H9 (cell line): ENCODE measurements at regions not wholly inside any gene's neighbourhood (a gene's known extent, or its start where the extent isn't known, plus 50 kb on each side); places are given as distances from the start of the nearest gene placed in this dataset.

Experiments used
- DNase-seq: peaks from one replicate; pipeline ENCODE4 v3.0.0-alpha.2; 2017
- H2AFZ ChIP-seq: one replicate; pipeline ENCODE4 v1.6.1; 2013; ENCODE audit warnings: mild to moderate bottlenecking, low read length, control low read depth, moderate library complexity
- H2AK5ac ChIP-seq: 2 replicates; pipeline ENCODE4 v1.6.1; 2013; ENCODE audit warnings: low read length, control low read depth, mixed read lengths; ENCODE audit not compliant: insufficient read length
- H2BK120ac ChIP-seq: one replicate; pipeline ENCODE4 v1.6.1; 2013; ENCODE audit warnings: low read depth, mild to moderate bottlenecking, low read length, control low read depth, inconsistent platforms; ENCODE audit not compliant: poor library complexity, severe bottlenecking
- H2BK12ac ChIP-seq: 2 replicates; pipeline ENCODE4 v1.6.1; 2013; ENCODE audit warnings: low read length, control low read depth, mixed read lengths, low read depth; ENCODE audit not compliant: insufficient read length
- H2BK15ac ChIP-seq: 2 replicates; pipeline ENCODE4 v1.6.1; 2013; ENCODE audit warnings: low read depth, low read length, control low read depth
- H2BK20ac ChIP-seq: one replicate; pipeline ENCODE4 v1.6.1; 2013; ENCODE audit warnings: low read depth, mild to moderate bottlenecking, low read length, control low read depth, inconsistent platforms; ENCODE audit not compliant: poor library complexity, severe bottlenecking
- H2BK5ac ChIP-seq: 2 replicates; pipeline ENCODE4 v1.6.1; 2013; ENCODE audit warnings: low read length, control low read depth, mixed read lengths; ENCODE audit not compliant: insufficient read length
- H3K14ac ChIP-seq: 2 replicates; pipeline ENCODE4 v1.6.1; 2013; ENCODE audit warnings: low read length, control low read depth; ENCODE audit not compliant: insufficient read depth
- H3K18ac ChIP-seq: 2 replicates; pipeline ENCODE4 v1.6.1; 2013; ENCODE audit warnings: low read depth, mild to moderate bottlenecking, mixed read lengths, low read length, control low read depth; ENCODE audit not compliant: insufficient read length
- H3K23ac ChIP-seq: 2 replicates; pipeline ENCODE4 v1.6.1; 2013; ENCODE audit warnings: low read length, control low read depth, mixed read lengths, low read depth; ENCODE audit not compliant: insufficient read length
- H3K23me2 ChIP-seq: 2 replicates; pipeline ENCODE4 v1.6.1; 2013; ENCODE audit warnings: low read depth, mild to moderate bottlenecking, mixed read lengths, low read length, control low read depth; ENCODE audit not compliant: insufficient read length, poor library complexity, severe bottlenecking
- H3K27ac ChIP-seq: 2 replicates; pipeline ENCODE4 v1.5.1; 2013; ENCODE audit warnings: low read length, control low read depth, mixed read lengths, low read depth; ENCODE audit not compliant: insufficient read length
- H3K27me3 ChIP-seq: 2 replicates; pipeline ENCODE4 v1.6.1; 2013; ENCODE audit warnings: low read length, control low read depth, inconsistent platforms; ENCODE audit not compliant: insufficient read depth
- H3K4ac ChIP-seq: 2 replicates; pipeline ENCODE4 v1.6.1; 2013; ENCODE audit warnings: low read depth, mild to moderate bottlenecking, control low read depth, inconsistent platforms, low read length, moderate library complexity
- H3K4me1 ChIP-seq: 2 replicates; pipeline ENCODE4 v1.6.1; 2013; ENCODE audit warnings: low read length, control low read depth, inconsistent platforms; ENCODE audit not compliant: insufficient read depth
- H3K4me2 ChIP-seq: 2 replicates; pipeline ENCODE4 v1.6.1; 2013; ENCODE audit warnings: low read length, control low read depth, mixed read lengths; ENCODE audit not compliant: insufficient read length, insufficient read depth
- H3K56ac ChIP-seq: 2 replicates; pipeline ENCODE4 v1.6.1; 2013; ENCODE audit warnings: low read depth, mild to moderate bottlenecking, mixed read lengths, low read length, control low read depth; ENCODE audit not compliant: insufficient read length
- H3K79me1 ChIP-seq: 2 replicates; pipeline ENCODE4 v1.6.1; 2013; ENCODE audit warnings: low read depth, mild to moderate bottlenecking, moderate library complexity, low read length, control low read depth, inconsistent platforms; ENCODE audit not compliant: insufficient read depth, poor library complexity, severe bottlenecking
- H3K79me2 ChIP-seq: 2 replicates; pipeline ENCODE4 v1.6.1; 2013; ENCODE audit warnings: low read length, control low read depth, inconsistent platforms; ENCODE audit not compliant: insufficient read depth
- H3K9ac ChIP-seq: 2 replicates; pipeline ENCODE4 v1.6.1; 2013; ENCODE audit warnings: low read length, control low read depth, mixed read lengths; ENCODE audit not compliant: insufficient read length; ENCODE audit errors: extremely low read depth
- H3K9me3 ChIP-seq: one replicate; pipeline ENCODE4 v1.6.1; 2013; ENCODE audit warnings: low read depth, low read length, inconsistent platforms; ENCODE audit not compliant: control insufficient read depth
- H3T11ph ChIP-seq: one replicate; pipeline ENCODE4 v1.6.1; 2013; ENCODE audit warnings: mild to moderate bottlenecking, low read length, control low read depth, inconsistent platforms
- H4K20me1 ChIP-seq: one replicate; pipeline ENCODE4 v1.6.1; 2013; ENCODE audit not compliant: control insufficient read depth, insufficient read length, insufficient read depth
- H4K5ac ChIP-seq: 2 replicates; pipeline ENCODE4 v1.6.1; 2013; ENCODE audit warnings: low read depth, mild to moderate bottlenecking, mixed read lengths, low read length, control low read depth; ENCODE audit not compliant: insufficient read length
- H4K8ac ChIP-seq: replicated peaks from 2 replicates; pipeline ENCODE4 v1.6.1; 2013; ENCODE audit warnings: low read length, control low read depth, mixed read lengths, low read depth; ENCODE audit not compliant: insufficient read length
- H4K91ac ChIP-seq: 2 replicates; pipeline ENCODE4 v1.6.1; 2013; ENCODE audit warnings: low read depth, mild to moderate bottlenecking, moderate library complexity, mixed read lengths, low read length, control low read depth; ENCODE audit not compliant: insufficient read length
- H3K27ac Mint-ChIP-seq, 3 experiments: 2 replicates in 2 of 3; 3 replicates in 1 of 3; pipeline ENCODE4 v1.8.0; 2020 to 2021; ENCODE audit warnings: mixed read lengths in 3 of 3, mild to moderate bottlenecking in 1 of 3, moderate library complexity in 1 of 3
- H3K27me3 Mint-ChIP-seq: 2 replicates; pipeline ENCODE4 v1.8.0; 2021; ENCODE audit warnings: low read depth, mild to moderate bottlenecking, moderate library complexity, mixed read lengths
- H3K36me3 Mint-ChIP-seq, 3 experiments: 2 replicates in 2 of 3; 3 replicates in 1 of 3; pipeline ENCODE4 v1.8.0; 2020 to 2021; ENCODE audit warnings: low read depth in 3 of 3, mixed read lengths in 3 of 3; ENCODE audit not compliant: insufficient read depth in 1 of 3
- H3K4me1 Mint-ChIP-seq, 2 experiments: 2 replicates each; pipeline ENCODE4 v1.8.0; 2020; ENCODE audit warnings: mixed read lengths in 2 of 2
- H3K4me3 Mint-ChIP-seq, 2 experiments: 2 replicates in 1 of 2; 3 replicates in 1 of 2; pipeline ENCODE4 v1.8.0; 2020 to 2021; ENCODE audit warnings: mild to moderate bottlenecking in 2 of 2, mixed read lengths in 2 of 2, moderate library complexity in 1 of 2
- H3K9me3 Mint-ChIP-seq, 2 experiments: 2 replicates in 1 of 2; 3 replicates in 1 of 2; pipeline ENCODE4 v1.8.0; 2020; ENCODE audit warnings: mild to moderate bottlenecking in 2 of 2, mixed read lengths in 2 of 2, moderate library complexity in 1 of 2
- WGBS: extraction: QIAGEN DNeasy Blood & Tissue Kit; methylation state at CpG from one replicate; pipeline ENCODE4 v1.1.7; 2013; ENCODE audit warnings: missing lambda C conversion rate, low lambda C conversion rate, mixed read lengths; ENCODE audit not compliant: insufficient read length; ENCODE audit errors: extremely low coverage; 5-methylcytosine and 5-hydroxymethylcytosine counted together
- TF ChIP-seq, protein P1 (sequence below): fragments of 200-600 bp; sonication (generic); conservative IDR thresholded peaks from 3 replicates; pipeline ENCODE4 v1.8.0; 2021; ENCODE audit warnings: antibody characterized with exemption, mild to moderate bottlenecking

DNA sequence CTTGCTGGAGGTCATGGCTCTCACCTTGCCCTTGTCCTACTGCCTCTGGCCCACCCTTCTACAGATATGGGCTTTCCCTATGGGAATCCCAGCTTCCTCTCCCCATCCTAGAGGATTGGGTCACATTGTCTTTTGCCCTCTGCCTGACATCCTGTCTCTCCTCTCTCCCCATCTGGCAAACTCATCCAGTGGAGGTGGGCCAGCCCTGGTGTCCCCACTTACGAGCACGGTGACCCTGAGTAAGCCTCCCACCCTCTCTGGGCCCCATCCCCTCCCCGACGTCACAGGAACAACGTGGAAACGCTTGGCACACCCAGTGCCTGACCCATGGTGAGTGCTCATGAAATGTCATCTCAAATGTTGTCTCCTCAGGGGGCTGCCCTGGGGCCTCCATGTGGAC is 56.1 kb upstream of the ID3 start:
- Mint-ChIP-seq H3K4me3 (no peak overlapping the region), H3K27me3 (peaks cover 39% of the 10 kb centered on the region), H3K4me1 (peaks cover 27 to 29% of the 10 kb centered on the region in 2 experiments), H3K36me3 (no peaks in the 10 kb centered on the region; a peak in 1 of 7 replicates), H3K9me3 (no peaks in the 10 kb centered on the region), H3K27ac (peak overlapping the region in 2 of 3 experiments; percentile 14 to 34; a peak in 2 of 7 replicates)
- H4K8ac ChIP-seq = no peak overlapping the region
- H2BK20ac ChIP-seq = no peak overlapping the region
- H3K79me2 ChIP-seq = no peaks in the 10 kb centered on the region
- no peaks in the 10 kb centered on the region for H3K9me3 ChIP-seq
- no peak for DNase-seq
- H2AK5ac ChIP-seq = no peak overlapping the region
- no peaks in the 10 kb centered on the region for H4K20me1 ChIP-seq
- H3K14ac ChIP-seq = no peak overlapping the region
- no peak overlapping the region for H2BK5ac ChIP-seq
- TF ChIP-seq, protein P1, sequence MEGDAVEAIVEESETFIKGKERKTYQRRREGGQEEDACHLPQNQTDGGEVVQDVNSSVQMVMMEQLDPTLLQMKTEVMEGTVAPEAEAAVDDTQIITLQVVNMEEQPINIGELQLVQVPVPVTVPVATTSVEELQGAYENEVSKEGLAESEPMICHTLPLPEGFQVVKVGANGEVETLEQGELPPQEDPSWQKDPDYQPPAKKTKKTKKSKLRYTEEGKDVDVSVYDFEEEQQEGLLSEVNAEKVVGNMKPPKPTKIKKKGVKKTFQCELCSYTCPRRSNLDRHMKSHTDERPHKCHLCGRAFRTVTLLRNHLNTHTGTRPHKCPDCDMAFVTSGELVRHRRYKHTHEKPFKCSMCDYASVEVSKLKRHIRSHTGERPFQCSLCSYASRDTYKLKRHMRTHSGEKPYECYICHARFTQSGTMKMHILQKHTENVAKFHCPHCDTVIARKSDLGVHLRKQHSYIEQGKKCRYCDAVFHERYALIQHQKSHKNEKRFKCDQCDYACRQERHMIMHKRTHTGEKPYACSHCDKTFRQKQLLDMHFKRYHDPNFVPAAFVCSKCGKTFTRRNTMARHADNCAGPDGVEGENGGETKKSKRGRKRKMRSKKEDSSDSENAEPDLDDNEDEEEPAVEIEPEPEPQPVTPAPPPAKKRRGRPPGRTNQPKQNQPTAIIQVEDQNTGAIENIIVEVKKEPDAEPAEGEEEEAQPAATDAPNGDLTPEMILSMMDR = no peak
- H3K56ac ChIP-seq = no peak overlapping the region
- no peak overlapping the region for H2BK12ac ChIP-seq
- no peak overlapping the region for H3K4me2 ChIP-seq
- H3K27me3 ChIP-seq = no peaks in the 10 kb centered on the region; the same call in 1 of the 2 replicates
- no peak overlapping the region for H3T11ph ChIP-seq
- no peak overlapping the region for H2BK120ac ChIP-seq
- no peak overlapping the region for H2AFZ ChIP-seq
- no peak overlapping the region for H3K23ac ChIP-seq
- no peak overlapping the region for H2BK15ac ChIP-seq
- WGBS = no CpG with 5 or more reads among the region's 6 CpGs
- peaks cover 5% of the 10 kb centered on the region; the same call in 1 of the 2 replicates for H3K4me1 ChIP-seq
- no peak overlapping the region for H4K5ac ChIP-seq
- no peak overlapping the region for H3K4ac ChIP-seq
- no peak overlapping the region for H3K27ac ChIP-seq
- no peak overlapping the region for H4K91ac ChIP-seq
- no peak overlapping the region for H3K9ac ChIP-seq
- H3K23me2 ChIP-seq = no peaks in the 10 kb centered on the region
- H3K18ac ChIP-seq = no peak overlapping the region
- H3K79me1 ChIP-seq = no peaks in the 10 kb centered on the region
